Fibroblast of skin of abdomen (primary cell): ENCODE measurements at regions not wholly inside any gene's neighbourhood (a gene's known extent, or its start where the extent isn't known, plus 50 kb on each side); places are given as distances from the start of the nearest gene placed in this dataset.
"Not testable (repeated sequence)": the region's sequence is repeated elsewhere in the genome, so short reads cannot be mapped to it uniquely, and the experiment has no call there.

Experiments used
- DNase-seq: peaks from one replicate; pipeline ENCODE4 v3.0.0-alpha.2; 2013

DNA sequence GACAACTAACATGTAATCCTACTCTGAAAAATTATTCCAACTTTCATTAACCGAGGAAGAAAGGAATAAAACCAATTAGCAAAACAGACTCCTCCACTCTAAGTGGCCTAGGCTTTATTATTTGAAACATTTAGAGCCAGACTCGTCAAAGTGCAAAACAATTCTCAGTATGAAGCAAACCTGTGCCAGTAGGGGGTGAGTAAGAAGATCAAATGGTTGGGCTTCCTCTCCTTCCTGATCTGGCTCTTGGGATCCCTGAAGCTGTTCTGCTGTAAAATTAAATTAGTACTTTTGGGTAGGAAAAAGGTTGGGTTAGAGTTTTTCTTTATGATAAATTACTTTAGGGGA lies 177.6 kb upstream of the MAN1A1 start:
- peak; percentile 17 for DNase-seq

DNA sequence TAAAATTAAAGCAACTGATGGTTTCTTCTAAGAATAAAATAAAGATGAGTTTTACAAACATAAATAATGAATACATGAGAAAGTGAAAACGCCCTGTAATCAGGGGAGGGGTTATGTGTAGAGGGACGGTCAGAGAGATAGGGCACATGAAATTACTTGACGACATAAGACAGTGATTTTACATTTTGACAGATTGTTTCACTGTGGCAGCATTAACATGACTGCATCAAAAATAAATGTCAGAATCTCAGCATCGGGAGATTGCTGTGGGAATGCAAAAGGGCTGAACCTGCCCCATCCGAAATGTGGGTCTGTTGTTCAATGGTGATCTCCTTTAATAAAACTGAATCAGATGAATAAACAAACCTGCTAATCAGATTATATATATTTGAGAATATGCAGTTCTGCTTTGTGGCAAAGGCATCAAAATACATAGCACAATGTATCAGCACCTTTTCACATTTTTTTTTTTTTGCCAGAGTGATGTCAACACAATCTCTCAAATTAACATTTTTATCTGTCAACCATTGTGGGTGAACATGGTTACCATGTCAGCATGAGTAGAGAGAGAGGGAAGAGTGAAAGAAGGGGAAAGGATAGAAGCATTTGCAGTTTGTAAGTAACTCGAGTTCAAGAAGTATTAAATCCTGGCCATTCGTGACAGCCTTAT lies 177.1 kb upstream of the MAN1A1 start:
- DNase-seq, result no peak

DNA sequence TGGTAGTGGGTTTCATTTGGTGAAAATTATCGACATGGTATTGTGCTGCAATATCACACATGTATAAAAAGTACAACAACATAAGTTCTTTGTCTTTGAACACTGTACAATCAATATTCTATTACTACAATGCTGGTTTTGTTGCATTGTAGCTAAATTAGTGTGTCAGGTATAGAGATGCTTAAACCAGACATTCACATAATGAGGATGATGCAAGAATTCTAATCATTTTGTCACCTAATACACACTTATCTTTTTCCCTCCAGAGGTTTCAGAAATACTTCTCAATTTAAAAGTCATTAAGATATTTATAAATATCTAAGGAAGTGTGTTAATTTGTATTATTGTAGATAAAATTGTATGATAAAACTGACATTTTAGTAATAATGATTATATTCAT lies 174.8 kb upstream of the MAN1A1 start:
- DNase-seq, result no peak

DNA sequence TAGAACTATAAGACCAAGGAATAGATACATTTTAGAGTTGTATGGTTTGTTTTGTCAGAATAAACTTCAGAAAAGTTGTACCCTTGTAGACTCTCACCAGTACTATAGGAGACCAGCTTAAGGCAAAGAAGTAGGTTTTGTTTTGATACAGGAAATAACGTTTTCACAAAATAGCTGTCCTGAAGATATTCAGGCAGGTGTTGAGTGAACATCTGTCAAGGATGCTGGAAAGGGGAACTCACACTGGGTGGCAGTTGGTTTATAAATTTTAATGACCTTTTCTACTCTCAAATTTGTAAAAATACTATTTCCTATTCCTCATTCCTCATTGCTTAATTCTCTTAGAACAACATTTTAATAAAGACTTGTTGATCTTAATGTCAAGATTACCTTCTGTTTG lies 174.0 kb upstream of the MAN1A1 start:
- no peak for DNase-seq

GRCh38 chr6:119521251-119521650 lies 171.7 kb upstream of the MAN1A1 start:
- no peak for DNase-seq

DNA sequence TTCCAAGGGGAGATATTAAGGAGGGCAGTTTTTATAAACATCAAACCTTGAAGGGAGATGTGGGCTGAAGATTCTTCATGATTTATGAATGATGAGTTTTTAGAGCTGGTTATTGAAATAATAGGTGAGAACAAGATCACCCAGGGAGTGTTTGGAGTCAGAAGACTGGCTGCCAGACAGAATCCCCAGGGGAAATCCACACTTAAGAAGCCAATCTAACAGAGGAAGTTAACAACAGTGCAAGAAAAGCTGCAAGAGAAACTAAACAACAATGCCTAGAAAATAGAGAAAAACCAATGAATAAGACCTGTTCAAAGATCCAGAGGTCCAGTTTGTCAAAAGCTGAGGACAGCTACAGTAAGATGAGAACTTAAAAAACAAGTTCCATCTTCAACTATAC lies 167.9 kb upstream of the MAN1A1 start:
- no peak for DNase-seq

DNA sequence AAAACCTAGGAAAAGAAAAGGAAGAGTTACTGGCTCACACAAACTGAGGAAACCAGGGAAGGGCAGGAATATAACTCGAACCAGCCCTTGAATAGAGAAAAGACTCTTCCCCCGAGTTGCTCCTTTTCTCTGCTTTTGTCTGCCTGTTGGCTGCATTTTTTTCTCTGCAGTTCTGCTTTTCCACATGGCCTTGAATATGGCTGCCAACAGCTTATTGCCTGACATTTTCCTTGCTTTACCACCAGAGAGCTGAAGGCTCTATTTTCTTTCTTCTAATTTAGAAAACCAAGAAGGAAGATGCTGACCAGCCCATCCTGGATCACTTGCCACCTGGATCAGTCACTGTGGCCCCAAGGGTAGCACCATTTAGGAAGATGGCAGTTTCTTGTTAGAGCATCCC lies 164.8 kb upstream of the MAN1A1 start:
- DNase-seq, result no peak

DNA sequence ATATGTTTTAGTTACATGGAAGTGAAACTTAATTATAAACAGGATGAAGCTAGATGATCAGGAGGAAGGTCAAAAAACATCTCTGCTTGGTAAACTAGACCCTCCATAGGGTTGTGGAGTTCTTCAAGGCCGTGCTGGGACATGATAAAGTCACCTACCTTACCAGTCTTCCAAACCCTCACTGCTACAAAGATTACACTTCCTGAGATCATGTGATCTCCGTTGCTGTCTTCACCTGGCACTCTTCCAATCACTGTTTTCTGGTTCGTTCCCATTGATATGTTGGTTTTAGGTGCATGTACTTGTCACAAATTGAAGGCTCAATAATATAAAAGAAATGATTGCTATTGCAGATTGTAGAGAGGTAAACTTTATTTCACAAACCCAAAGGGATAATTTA lies 161.5 kb upstream of the MAN1A1 start:
- DNase-seq, result no peak

- DNase-seq, result no peak
Observed at GRCh38 chr6:119510246-119510645, 160.7 kb upstream of the MAN1A1 start.

- DNase-seq, result no peak
Observed at GRCh38 chr6:119506631-119507174, 157.1 kb upstream of the MAN1A1 start.

- DNase-seq, result no peak
Observed at GRCh38 chr6:119501798-119502483, 152.4 kb upstream of the MAN1A1 start.

DNA sequence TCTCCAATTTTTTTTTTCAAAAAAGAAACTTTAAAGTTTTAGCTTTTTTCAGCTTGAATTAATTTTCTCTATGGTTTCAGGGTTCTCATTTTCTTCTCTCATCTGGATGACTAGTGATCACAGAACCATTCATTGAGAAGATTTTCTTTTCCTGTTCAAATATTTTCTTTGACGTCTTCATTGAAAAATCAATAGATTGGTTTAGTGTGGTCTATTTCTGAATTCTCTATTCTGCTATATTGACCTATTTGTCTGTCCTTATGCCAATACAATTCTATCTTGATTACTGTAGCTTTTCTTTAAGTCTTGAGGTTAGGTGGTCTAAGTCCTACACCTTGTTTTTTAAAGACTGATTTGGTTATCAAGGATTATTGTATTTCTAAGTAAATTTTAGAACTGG lies 150.2 kb upstream of the MAN1A1 start:
- DNase-seq, result no peak

GRCh38 chr6:119497988-119498727 lies 148.6 kb upstream of the MAN1A1 start:
- no peak for DNase-seq

DNA sequence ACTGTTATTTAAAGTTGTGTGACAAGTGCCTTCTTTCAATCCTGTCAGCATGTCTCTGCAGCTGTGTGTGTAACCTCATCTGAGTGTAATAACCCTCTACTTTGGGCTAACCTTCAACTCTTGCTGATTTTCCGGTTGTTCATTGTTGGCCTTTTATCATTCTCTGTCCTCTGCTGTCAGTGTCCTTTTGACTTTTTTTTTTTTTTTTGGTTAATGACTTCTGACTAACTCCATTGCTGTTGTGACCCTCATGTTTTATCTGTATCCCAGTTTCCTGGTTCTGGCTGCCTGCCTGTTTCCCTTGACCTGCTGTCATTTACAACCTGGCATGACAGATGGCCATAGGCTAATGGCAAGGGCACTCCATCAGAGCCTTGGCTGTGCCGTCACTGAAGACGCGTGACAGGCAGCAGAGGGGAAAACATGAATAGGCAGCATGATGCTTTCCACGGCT lies 145.7 kb upstream of the MAN1A1 start:
- DNase-seq, result no peak

DNA sequence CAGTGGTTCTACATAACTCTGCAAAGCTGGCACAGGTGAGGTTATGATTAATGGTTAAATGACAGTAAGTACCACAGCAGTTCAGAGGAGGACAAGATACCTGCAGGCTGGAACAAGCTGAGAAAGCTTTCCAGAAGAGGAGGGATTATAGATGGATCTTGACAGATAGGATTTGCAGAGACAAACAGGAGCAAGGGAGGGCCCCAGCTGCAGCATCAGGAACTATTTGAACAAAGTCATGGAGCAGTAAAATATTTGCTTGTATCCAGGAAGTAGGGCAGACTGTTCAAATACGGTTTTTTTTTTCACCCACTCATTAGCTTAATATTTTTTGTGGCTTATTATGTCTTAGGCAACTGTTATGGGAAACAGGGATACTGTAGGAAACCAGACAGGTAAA lies 144.4 kb upstream of the MAN1A1 start:
- DNase-seq, result no peak

GRCh38 chr6:119491112-119491511 lies 141.6 kb upstream of the MAN1A1 start:
- not testable (repeated sequence) for DNase-seq

DNA sequence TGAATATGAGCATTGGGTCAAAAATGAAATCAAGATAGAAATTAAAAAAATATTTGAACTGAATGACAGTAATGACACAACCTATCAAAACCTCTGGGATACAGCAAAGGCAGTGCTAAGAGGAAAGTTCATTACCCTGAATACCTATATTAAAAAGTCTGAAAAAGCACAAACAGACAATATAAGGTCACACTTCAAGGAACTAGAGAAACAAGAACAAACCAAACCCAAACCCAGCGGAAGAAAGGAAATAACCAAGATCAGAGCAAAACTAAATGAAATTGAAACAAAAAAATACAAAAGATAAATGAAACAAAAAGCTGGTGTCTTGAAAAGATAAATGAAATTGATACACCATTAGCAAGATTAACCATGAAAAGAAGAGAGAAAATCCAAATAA lies 140.5 kb upstream of the MAN1A1 start:
- DNase-seq, result not testable (repeated sequence)

DNA sequence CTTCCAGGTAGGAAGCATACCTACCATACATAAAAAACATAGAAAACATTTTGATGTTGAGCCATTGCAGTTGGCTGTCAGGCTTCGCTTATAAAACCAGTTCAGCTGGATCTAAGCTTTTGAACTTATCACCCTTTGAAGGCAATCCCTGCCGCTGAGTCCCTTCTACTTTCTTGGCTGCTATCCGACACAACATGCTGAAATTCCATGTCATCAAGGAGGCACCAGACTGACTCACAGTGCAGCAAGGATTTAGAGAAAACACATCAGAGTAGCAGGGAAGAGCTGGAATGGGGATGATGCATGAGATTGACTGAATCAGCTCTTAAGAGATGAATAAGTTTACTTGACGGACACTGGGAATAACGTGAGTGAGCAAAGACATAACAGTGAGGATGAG lies 135.0 kb upstream of the MAN1A1 start:
- DNase-seq, result peak; percentile 97

- no peak for DNase-seq
Observed at GRCh38 chr6:119483908-119484307, 134.3 kb upstream of the MAN1A1 start.

- no peak for DNase-seq
Observed at GRCh38 chr6:119482850-119483285, 133.3 kb upstream of the MAN1A1 start.

DNA sequence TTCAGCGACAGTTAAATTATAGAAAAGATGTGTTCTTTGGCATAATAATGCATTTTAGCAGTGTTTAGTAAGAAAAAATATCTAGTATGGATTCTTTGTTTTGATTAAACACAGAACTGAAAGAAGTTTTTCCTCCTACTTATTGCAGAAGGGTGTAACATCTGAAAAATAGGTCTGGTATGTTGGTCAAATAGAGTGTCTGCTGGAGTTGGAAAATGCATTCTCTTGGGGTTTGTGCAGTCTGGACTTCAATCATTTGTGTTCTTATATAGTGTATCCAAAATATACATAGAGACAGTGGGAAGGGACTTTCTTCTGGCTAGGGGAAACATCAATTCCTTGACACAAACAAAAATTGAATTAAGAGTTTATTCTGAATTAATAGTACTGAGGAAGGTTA lies 132.4 kb upstream of the MAN1A1 start:
- DNase-seq, result peak; percentile 60

DNA sequence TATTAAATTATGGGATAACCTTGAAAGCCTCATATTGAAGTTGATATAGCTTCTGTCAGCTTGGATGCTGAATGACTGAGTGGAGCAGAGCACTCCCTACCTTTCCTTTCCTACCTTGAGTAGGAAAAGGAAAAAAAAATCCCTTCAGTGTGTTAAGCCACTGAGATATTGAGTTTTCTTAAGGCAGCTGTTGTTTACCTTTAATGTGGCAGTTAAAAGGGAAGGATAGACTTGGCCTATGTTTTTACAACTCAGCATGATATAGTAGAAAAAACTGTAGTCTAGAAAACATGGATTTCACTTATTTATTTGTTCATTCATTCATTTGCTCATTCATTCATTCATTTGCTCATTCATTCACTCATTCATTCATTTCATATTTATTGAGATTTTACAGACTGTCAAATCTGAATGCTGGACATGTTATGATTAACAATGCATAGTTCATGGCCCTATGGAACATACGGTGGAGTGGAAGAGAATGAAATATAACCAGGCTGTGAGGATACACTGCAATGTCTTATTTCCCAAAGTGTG lies 131.5 kb upstream of the MAN1A1 start:
- DNase-seq, result no peak
